ENCODE measurements at regions not wholly inside any gene's neighbourhood (a gene's known extent, or its start where the extent isn't known, plus 50 kb on each side); places are given as distances from the start of the nearest gene placed in this dataset.
"Not testable (repeated sequence)": the region's sequence is repeated elsewhere in the genome, so short reads cannot be mapped to it uniquely, and the experiment has no call there.

GRCh38 chr6:71681234-71681867 is 205.0 kb upstream of the RIMS1 start:
- H3K36me3 ChIP-seq (ENCODE audit: control insufficient read depth, insufficient read depth, low read length) = no peaks in the 10 kb centered on the region
- peaks cover 6% of the 10 kb centered on the region for H3K9me3 ChIP-seq (ENCODE audit: control insufficient read depth, low read depth, low read length)
- no peaks in the 10 kb centered on the region for H3K4me1 ChIP-seq (ENCODE audit: control insufficient read depth, insufficient read depth, low read length)
- no peak overlapping the region for H3K4me3 ChIP-seq (ENCODE audit: low read length)
- no peaks in the 10 kb centered on the region for H3K27me3 ChIP-seq (ENCODE audit: control insufficient read depth, insufficient read depth, low read length)
- DNase-seq = no peak
- WGBS (ENCODE audit: insufficient coverage, low lambda C conversion rate) = no CpG with 5 or more reads among the region's 2 CpGs
- H3K27ac ChIP-seq (ENCODE audit: low read length) = no peak overlapping the region

- no CpG with 5 or more reads among the region's 23 CpGs for WGBS (ENCODE audit: insufficient coverage, low lambda C conversion rate)
These were observed 200.2 kb upstream of the RIMS1 start for GRCh38 chr6:71686021-71686677.

GRCh38 chr6:71698702-71699101 is 187.6 kb upstream of the RIMS1 start:
- no peaks in the 10 kb centered on the region for H3K4me1 ChIP-seq (ENCODE audit: control insufficient read depth, insufficient read depth, low read length)
- no peaks in the 10 kb centered on the region for H3K27me3 ChIP-seq (ENCODE audit: control insufficient read depth, insufficient read depth, low read length)
- DNase-seq = no peak
- H3K27ac ChIP-seq (ENCODE audit: low read length) = no peak overlapping the region
- no peaks in the 10 kb centered on the region for H3K36me3 ChIP-seq (ENCODE audit: control insufficient read depth, insufficient read depth, low read length)
- H3K9me3 ChIP-seq (ENCODE audit: control insufficient read depth, low read depth, low read length) = peaks cover 4% of the 10 kb centered on the region
- WGBS (ENCODE audit: insufficient coverage, low lambda C conversion rate) = 100% methylated on average over 2 of the region's 2 CpGs
- no peak overlapping the region for H3K4me3 ChIP-seq (ENCODE audit: low read length)

More at GRCh38 chr6:71686021-71686677, 200.2 kb upstream of the RIMS1 start:
- not testable (repeated sequence) for H3K4me3 ChIP-seq (ENCODE audit: low read length); H3K27me3 ChIP-seq (ENCODE audit: control insufficient read depth, insufficient read depth, low read length); H3K4me1 ChIP-seq (ENCODE audit: control insufficient read depth, insufficient read depth, low read length); H3K27ac ChIP-seq (ENCODE audit: low read length); H3K9me3 ChIP-seq (ENCODE audit: control insufficient read depth, low read depth, low read length); DNase-seq; H3K36me3 ChIP-seq (ENCODE audit: control insufficient read depth, insufficient read depth, low read length)

GRCh38 chr6:71706523-71706922 is 179.8 kb upstream of the RIMS1 start:
- H3K36me3 ChIP-seq (ENCODE audit: control insufficient read depth, insufficient read depth, low read length) = no peaks in the 10 kb centered on the region
- no peak overlapping the region for H3K4me3 ChIP-seq (ENCODE audit: low read length)
- DNase-seq = no peak
- WGBS (ENCODE audit: insufficient coverage, low lambda C conversion rate) = no CpG with 5 or more reads among the region's 1 CpG
- no peaks in the 10 kb centered on the region for H3K4me1 ChIP-seq (ENCODE audit: control insufficient read depth, insufficient read depth, low read length)
- no peaks in the 10 kb centered on the region for H3K9me3 ChIP-seq (ENCODE audit: control insufficient read depth, low read depth, low read length)
- no peak overlapping the region for H3K27ac ChIP-seq (ENCODE audit: low read length)
- H3K27me3 ChIP-seq (ENCODE audit: control insufficient read depth, insufficient read depth, low read length) = no peaks in the 10 kb centered on the region

- Histone ChIP-seq H3K4me3 (ENCODE audit: low read length) (no peak overlapping the region), H3K36me3 (ENCODE audit: control insufficient read depth, insufficient read depth, low read length) (no peaks in the 10 kb centered on the region), H3K4me1 (ENCODE audit: control insufficient read depth, insufficient read depth, low read length) (no peaks in the 10 kb centered on the region), H3K27ac (ENCODE audit: low read length) (no peak overlapping the region), H3K9me3 (ENCODE audit: control insufficient read depth, low read depth, low read length) (no peaks in the 10 kb centered on the region), H3K27me3 (ENCODE audit: control insufficient read depth, insufficient read depth, low read length) (no peaks in the 10 kb centered on the region)
- WGBS (ENCODE audit: insufficient coverage, low lambda C conversion rate) = no CpG with 5 or more reads among the region's 3 CpGs
- no peak for DNase-seq
These were observed 179.3 kb upstream of the RIMS1 start for GRCh38 chr6:71707059-71707458.

GRCh38 chr6:71720705-71721104 is 165.6 kb upstream of the RIMS1 start:
- Histone ChIP-seq H3K9me3 (ENCODE audit: control insufficient read depth, low read depth, low read length) (no peaks in the 10 kb centered on the region), H3K27me3 (ENCODE audit: control insufficient read depth, insufficient read depth, low read length) (no peaks in the 10 kb centered on the region), H3K36me3 (ENCODE audit: control insufficient read depth, insufficient read depth, low read length) (no peaks in the 10 kb centered on the region), H3K4me3 (ENCODE audit: low read length) (no peak overlapping the region), H3K4me1 (ENCODE audit: control insufficient read depth, insufficient read depth, low read length) (peaks cover 27% of the 10 kb centered on the region), H3K27ac (ENCODE audit: low read length) (peak overlapping the region; percentile 35)
- DNase-seq = peak; percentile 51 to 84
- no CpG with 5 or more reads among the region's 3 CpGs for WGBS (ENCODE audit: insufficient coverage, low lambda C conversion rate)

GRCh38 chr6:71721642-71722041 is 164.7 kb upstream of the RIMS1 start:
- H3K4me3 ChIP-seq (ENCODE audit: low read length) = no peak overlapping the region
- H3K27me3 ChIP-seq (ENCODE audit: control insufficient read depth, insufficient read depth, low read length) = no peaks in the 10 kb centered on the region
- H3K4me1 ChIP-seq (ENCODE audit: control insufficient read depth, insufficient read depth, low read length) = peaks cover 27% of the 10 kb centered on the region
- peak overlapping the region; percentile 35 for H3K27ac ChIP-seq (ENCODE audit: low read length)
- no CpG with 5 or more reads among the region's 1 CpG for WGBS (ENCODE audit: insufficient coverage, low lambda C conversion rate)
- H3K9me3 ChIP-seq (ENCODE audit: control insufficient read depth, low read depth, low read length) = no peaks in the 10 kb centered on the region
- no peak for DNase-seq
- H3K36me3 ChIP-seq (ENCODE audit: control insufficient read depth, insufficient read depth, low read length) = no peaks in the 10 kb centered on the region

GRCh38 chr6:71722736-71723135 is 163.6 kb upstream of the RIMS1 start:
- H3K27me3 ChIP-seq (ENCODE audit: control insufficient read depth, insufficient read depth, low read length) = no peaks in the 10 kb centered on the region
- no peaks in the 10 kb centered on the region for H3K36me3 ChIP-seq (ENCODE audit: control insufficient read depth, insufficient read depth, low read length)
- peak; percentile 7 to 68 for DNase-seq
- no peak overlapping the region for H3K4me3 ChIP-seq (ENCODE audit: low read length)
- H3K9me3 ChIP-seq (ENCODE audit: control insufficient read depth, low read depth, low read length) = no peaks in the 10 kb centered on the region
- peaks cover 27% of the 10 kb centered on the region for H3K4me1 ChIP-seq (ENCODE audit: control insufficient read depth, insufficient read depth, low read length)
- 63% methylated on average over 1 of the region's 2 CpGs for WGBS (ENCODE audit: insufficient coverage, low lambda C conversion rate)
- H3K27ac ChIP-seq (ENCODE audit: low read length) = no peak overlapping the region

- H3K4me3 ChIP-seq (ENCODE audit: low read length) = no peak overlapping the region
- no peak overlapping the region for H3K27ac ChIP-seq (ENCODE audit: low read length)
- peaks cover 27% of the 10 kb centered on the region for H3K4me1 ChIP-seq (ENCODE audit: control insufficient read depth, insufficient read depth, low read length)
- WGBS (ENCODE audit: insufficient coverage, low lambda C conversion rate) = no CpG with 5 or more reads among the region's 2 CpGs
- DNase-seq = no peak
- H3K9me3 ChIP-seq (ENCODE audit: control insufficient read depth, low read depth, low read length) = no peaks in the 10 kb centered on the region
- no peaks in the 10 kb centered on the region for H3K36me3 ChIP-seq (ENCODE audit: control insufficient read depth, insufficient read depth, low read length)
- no peaks in the 10 kb centered on the region for H3K27me3 ChIP-seq (ENCODE audit: control insufficient read depth, insufficient read depth, low read length)
These were observed 161.8 kb upstream of the RIMS1 start for GRCh38 chr6:71724456-71725125.

GRCh38 chr6:71725126-71725470 is 161.3 kb upstream of the RIMS1 start:
- WGBS (ENCODE audit: insufficient coverage, low lambda C conversion rate) = 80% methylated on average over 1 of the region's 2 CpGs
- Histone ChIP-seq H3K4me1 (ENCODE audit: control insufficient read depth, insufficient read depth, low read length) (peaks cover 23% of the 10 kb centered on the region), H3K4me3 (ENCODE audit: low read length) (no peak overlapping the region), H3K27me3 (ENCODE audit: control insufficient read depth, insufficient read depth, low read length) (no peaks in the 10 kb centered on the region), H3K9me3 (ENCODE audit: control insufficient read depth, low read depth, low read length) (no peaks in the 10 kb centered on the region), H3K27ac (ENCODE audit: low read length) (no peak overlapping the region), H3K36me3 (ENCODE audit: control insufficient read depth, insufficient read depth, low read length) (no peaks in the 10 kb centered on the region)
- no peak for DNase-seq
